NB4 (cell line): ENCODE measurements at regions not wholly inside any gene's neighbourhood (a gene's known extent, or its start where the extent isn't known, plus 50 kb on each side); places are given as distances from the start of the nearest gene placed in this dataset.

ENCODE experiments used
- CTCF ChIP-seq: IDR thresholded peaks from one replicate; pipeline ENCODE4 v1.5.1; 2012; ENCODE audit warnings: low read depth, low read length
- MAX ChIP-seq: IDR thresholded peaks from 2 replicates; pipeline ENCODE4 v1.6.1; 2011; ENCODE audit warnings: low read depth, low read length
- MYC ChIP-seq: IDR thresholded peaks from 2 replicates; pipeline ENCODE4 v1.6.1; 2011; ENCODE audit warnings: low read depth, low read length
- POLR2A ChIP-seq: IDR thresholded peaks from 2 replicates; pipeline ENCODE4 v1.6.1; 2011; ENCODE audit warnings: mild to moderate bottlenecking; ENCODE audit not compliant: insufficient read length; ENCODE audit errors: extremely low read depth

GRCh38 chr2:212618636-212619035 is 80.0 kb upstream of the ERBB4 start:
- TF ChIP-seq POLR2A (no peak), CTCF (no peak), MYC (no peak), MAX (no peak)
